HEK293T (cell line): ENCODE measurements at regions not wholly inside any gene's neighbourhood (a gene's known extent, or its start where the extent isn't known, plus 50 kb on each side); places are given as distances from the start of the nearest gene placed in this dataset.

Source experiments
- ELF4 ChIP-seq: fragments of 450-650 bp; IDR thresholded peaks from 2 replicates; pipeline ENCODE4 v1.6.1; 2017; ENCODE audit warnings: antibody characterized with exemption
- FOXK2 ChIP-seq: fragments of 450-650 bp; IDR thresholded peaks from 2 replicates; pipeline ENCODE4 v1.6.1; 2016; ENCODE audit warnings: mild to moderate bottlenecking
- FOXM1 ChIP-seq: fragments of 450-650 bp; IDR thresholded peaks from 2 replicates; pipeline ENCODE4 v1.6.1; 2017; ENCODE audit warnings: mild to moderate bottlenecking, borderline replicate concordance
- HDGF ChIP-seq: fragments of 450-650 bp; IDR thresholded peaks from 2 replicates; pipeline ENCODE4 v1.6.1; 2017; ENCODE audit warnings: antibody characterized with exemption, borderline replicate concordance
- L3MBTL2 ChIP-seq: fragments of 450-650 bp; conservative IDR thresholded peaks from 2 replicates; pipeline ENCODE4 v1.6.1; 2016; ENCODE audit warnings: mild to moderate bottlenecking
- NFRKB ChIP-seq: fragments of 450-650 bp; IDR thresholded peaks from 2 replicates; pipeline ENCODE4 v1.6.1; 2016; ENCODE audit warnings: mild to moderate bottlenecking, moderate library complexity
- PKNOX1 ChIP-seq: fragments of 450-650 bp; IDR thresholded peaks from 2 replicates; pipeline ENCODE4 v1.6.1; 2016
- TARDBP ChIP-seq: fragments of 450-650 bp; IDR thresholded peaks from 2 replicates; pipeline ENCODE4 v1.6.1; 2016

DNA sequence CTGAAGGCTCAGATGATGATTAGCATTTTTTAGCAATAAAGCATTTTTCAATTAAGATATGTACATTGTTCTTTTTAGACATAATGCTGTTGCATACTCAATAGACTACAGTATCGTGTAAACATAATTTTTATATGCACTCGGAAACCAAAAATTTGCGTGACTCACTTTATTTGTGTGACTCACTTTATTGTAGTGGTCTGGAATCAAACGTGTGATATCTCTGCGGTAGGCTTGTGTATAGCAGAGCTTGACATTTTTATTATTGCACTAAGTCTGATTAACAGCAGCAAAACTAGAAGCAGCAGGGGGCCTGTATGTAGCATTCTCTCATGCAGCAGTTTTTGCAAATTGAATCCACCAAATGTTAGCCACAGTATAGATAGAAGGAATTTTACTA, 119.1 kb upstream of the PRDX4 start:
- TF ChIP-seq TARDBP (no peak), PKNOX1 (peak; percentile 92), FOXM1 (no peak), L3MBTL2 (no peak), ELF4 (no peak), HDGF (no peak), FOXK2 (no peak), NFRKB (no peak)
